Activated T-cell treated with anti-CD3 and anti-CD28 coated beads for 4 hours (primary cell): ENCODE measurements at regions not wholly inside any gene's neighbourhood (a gene's known extent, or its start where the extent isn't known, plus 50 kb on each side); places are given as distances from the start of the nearest gene placed in this dataset.

Experiments
- DNase-seq: peaks from one replicate; pipeline ENCODE4 v3.0.0-alpha.2; 2020

DNA sequence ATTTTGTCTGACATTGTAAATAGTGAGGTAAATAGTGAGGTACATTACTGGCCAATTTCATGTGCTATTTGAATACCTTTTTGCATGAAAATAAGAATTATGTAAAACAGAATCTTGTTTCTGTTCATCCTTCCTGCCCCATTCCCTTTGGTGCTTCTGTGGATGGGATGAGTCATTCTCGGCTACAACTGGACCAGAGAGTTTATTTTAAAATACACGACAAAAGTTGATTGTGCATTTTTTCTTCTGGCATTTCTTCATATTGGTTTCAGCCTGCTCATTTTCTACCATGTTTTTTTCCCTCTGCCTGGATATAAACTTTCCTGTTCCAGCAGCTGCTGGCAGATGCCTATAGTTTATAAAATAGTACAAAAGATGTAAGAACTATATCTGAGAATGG lies 107.5 kb downstream of the CYSLTR2 start:
- no peak for DNase-seq

DNA sequence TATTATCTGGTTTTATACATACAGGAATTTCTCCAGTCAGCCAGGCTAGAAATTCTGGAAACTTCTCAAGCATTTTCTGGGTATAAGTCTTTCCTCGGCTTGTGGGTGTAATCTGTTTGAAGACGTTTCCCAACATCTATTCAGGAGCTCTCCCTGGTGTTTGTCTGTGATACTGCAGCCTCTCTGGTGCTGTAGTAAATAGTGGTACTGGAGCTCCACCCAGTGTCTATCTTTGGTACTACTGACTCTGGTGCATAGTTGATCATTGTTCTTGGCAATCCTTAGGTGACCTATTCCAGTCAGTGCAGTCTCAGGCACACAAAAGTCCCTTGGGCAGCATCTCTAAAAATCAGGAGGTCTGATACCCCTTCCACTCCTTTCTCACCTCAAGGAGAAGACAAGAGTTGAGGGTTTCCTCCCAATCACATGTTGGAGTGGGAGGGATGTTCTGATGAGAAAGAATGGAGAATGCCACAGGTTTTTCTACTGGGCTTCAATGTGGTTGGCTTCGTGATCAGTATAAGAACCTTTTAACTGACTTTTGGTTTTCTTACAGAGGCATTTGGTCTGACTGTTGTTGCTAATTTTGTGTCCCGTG lies 115.5 kb downstream of the CYSLTR2 start:
- DNase-seq = peak; percentile 88

GRCh38 chr13:48770372-48770771 lies 116.6 kb downstream of the CYSLTR2 start:
- no peak for DNase-seq

- DNase-seq = no peak
Measured at GRCh38 chr13:48772908-48773307, 119.2 kb downstream of the CYSLTR2 start.

- no peak for DNase-seq
Measured at GRCh38 chr13:48773531-48774275, 120.0 kb downstream of the CYSLTR2 start.

DNA sequence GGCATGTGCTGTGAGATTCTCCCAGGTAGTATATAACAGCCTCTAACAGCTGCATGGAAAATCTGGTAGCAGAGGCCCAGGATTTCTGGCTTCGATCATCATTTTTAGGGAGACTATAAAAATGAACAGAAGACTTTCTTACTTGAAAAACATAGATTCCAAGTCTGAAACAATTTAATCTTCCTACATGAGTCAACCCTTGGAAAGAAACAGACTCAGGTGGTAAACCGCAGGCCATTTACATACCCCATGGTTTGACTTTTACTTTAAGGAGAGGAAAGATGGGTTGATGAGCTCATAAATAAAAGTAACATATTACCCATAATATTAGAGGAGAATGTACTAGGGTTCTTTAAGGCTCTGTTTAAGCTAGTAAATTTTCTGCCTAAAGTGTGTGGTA lies 121.6 kb downstream of the CYSLTR2 start:
- DNase-seq = no peak

- no peak for DNase-seq
Measured at GRCh38 chr13:48775804-48776203, 122.1 kb downstream of the CYSLTR2 start.

- DNase-seq = no peak
Measured at GRCh38 chr13:48776401-48776800, 122.7 kb downstream of the CYSLTR2 start.

DNA sequence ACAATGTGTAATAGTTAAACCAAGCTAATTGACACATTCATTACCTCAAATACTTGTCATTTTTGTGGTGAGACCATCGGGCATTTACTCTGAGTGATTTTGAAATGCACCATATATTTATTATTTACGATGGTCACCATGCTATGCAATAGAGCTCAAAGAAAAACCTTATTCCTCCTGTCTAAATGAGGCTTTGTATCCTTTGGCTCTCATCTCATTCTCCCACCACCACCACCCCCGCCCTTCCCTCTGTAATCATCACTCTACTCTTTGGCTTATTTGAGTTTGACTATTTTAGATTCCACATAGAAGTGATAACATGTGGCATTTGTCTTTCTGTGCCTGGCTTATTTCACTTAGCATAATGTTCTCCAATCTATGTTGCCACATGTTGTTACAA lies 124.9 kb downstream of the CYSLTR2 start:
- DNase-seq = no peak

- DNase-seq = no peak
Measured at GRCh38 chr13:48780713-48781341, 127.1 kb downstream of the CYSLTR2 start.

- DNase-seq = no peak
Measured at GRCh38 chr13:48782429-48782840, 128.7 kb downstream of the CYSLTR2 start.

GRCh38 chr13:48783181-48783630 lies 129.5 kb downstream of the CYSLTR2 start:
- DNase-seq = no peak

DNA sequence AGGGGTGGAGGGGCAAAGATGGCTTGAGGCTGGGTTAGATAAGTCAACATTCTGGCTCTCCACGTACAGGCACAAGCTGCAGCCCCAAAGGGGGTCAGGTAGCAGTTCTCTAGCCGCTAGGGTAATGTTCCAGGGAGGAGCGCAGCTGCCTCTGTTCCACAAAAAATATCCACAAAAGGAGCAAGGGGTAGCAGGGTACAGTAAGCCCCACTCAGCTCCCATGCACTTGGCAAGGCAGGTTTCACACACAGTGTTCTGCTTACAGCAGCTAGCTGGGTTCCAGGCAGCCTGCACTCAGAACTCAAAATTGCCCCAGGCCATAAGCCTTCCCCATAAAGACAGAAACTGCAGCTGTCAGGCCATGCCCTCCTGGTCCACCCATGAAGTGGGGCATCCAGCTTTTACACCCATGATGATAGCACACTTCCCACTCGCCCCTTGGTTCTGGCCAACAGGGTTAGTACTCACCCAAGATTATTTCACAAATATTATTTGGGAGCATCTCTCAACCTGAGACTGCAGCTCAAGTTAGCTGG lies 130.0 kb downstream of the CYSLTR2 start:
- DNase-seq = no peak

GRCh38 chr13:48784916-48785548 lies 131.3 kb downstream of the CYSLTR2 start:
- DNase-seq = no peak

DNA sequence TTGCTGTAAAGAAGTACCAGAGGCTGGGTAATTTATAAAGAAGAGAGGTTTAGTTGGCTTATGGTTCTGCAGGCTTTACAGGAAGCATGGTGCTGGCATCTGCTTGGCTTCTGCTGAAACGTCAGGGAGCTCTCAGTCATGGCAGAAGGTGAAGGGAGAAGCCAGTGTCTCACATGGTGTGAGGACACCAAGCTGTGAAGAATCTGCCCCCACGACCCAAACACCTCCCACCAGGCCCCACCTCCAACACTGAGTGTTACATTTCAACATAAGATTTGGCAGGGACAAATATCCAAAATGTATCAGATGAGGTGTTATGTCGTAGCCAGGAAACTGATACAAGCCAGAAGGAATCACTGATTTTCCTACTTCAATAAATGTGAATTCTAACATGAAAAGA lies 136.5 kb downstream of the CYSLTR2 start:
- no peak for DNase-seq

- no peak for DNase-seq
Measured at GRCh38 chr13:48790966-48791365, 137.2 kb downstream of the CYSLTR2 start.

GRCh38 chr13:48797127-48797526 lies 143.4 kb downstream of the CYSLTR2 start:
- no peak for DNase-seq

DNA sequence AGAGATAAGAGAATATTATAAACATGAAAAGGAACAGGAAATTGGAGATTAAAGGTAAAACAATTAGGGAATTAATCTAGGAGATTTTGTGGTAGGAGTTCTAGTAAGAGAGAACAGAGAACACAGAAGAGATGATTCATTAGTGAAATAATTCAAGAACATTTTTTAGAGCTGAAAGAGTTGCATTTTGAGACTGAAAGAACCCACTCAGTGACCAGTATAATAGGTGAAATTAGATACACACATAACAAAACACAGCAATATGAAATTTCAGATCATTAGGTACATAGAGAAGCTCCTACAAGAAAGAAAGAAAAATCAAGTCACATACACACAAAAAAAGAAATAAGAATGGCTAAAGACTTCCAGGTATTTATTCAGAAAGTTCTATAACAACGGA lies 144.0 kb downstream of the CYSLTR2 start:
- DNase-seq = no peak

- DNase-seq = no peak
Measured at GRCh38 chr13:48798180-48798579, 144.5 kb downstream of the CYSLTR2 start.

DNA sequence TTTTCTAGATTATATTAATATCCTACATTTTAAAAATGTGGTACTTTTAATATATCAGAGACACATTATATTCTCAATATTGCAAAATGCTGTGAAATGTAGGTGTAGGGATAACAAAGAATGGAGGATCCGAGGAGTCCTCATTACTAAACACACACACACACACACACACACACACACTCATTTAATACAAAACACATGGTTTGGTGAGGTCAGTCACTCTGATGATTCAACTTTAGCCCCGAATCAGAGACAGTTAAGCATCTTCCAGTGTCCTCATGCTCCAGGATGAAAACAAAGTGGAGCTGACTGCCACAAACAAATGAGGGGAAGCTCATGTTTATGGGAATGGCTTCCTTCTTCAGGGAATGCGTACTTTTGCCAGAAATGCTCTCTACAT lies 147.5 kb downstream of the CYSLTR2 start:
- no peak for DNase-seq

GRCh38 chr13:48804821-48805601 lies 151.3 kb downstream of the CYSLTR2 start:
- no peak for DNase-seq

DNA sequence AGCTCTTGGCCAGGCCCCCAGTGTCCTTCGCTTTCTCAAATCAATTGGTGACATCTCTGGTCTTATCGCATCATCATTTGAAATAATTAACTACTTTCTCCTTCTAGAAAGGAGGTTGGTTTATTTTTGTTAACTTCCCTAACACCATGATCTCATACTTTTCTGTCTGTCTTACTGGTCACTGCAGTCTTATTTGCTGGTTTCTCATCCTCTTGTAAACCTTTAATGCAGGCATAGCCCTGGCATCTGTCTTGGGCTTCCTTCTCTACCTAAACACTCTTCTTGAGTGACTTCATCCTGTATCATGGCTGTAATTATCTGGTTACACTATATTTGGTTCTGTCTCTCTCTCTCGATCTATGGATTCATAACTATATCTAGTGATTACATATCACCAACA lies 152.8 kb downstream of the CYSLTR2 start:
- no peak for DNase-seq

DNA sequence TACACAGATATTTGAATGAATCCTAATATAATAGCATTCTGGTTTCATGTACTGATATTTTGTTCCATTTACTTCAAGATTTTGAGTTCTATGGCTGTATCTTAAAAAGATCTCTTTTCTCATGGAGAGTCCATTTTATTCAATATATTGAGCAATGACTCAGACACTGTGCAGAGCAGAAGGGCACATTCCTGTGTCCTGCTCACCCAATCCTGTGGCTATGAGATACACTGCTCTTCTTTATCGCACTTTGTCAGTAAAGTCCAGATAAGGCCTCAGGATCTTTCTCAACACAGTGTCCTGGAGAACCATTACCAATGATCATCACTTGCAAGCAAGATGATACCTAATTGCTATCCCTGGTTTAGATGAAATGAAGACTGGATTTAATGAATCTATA lies 155.0 kb downstream of the CYSLTR2 start:
- no peak for DNase-seq
